Fibroblast of peridontal ligament (primary cell): ENCODE measurements at regions not wholly inside any gene's neighbourhood (a gene's known extent, or its start where the extent isn't known, plus 50 kb on each side); places are given as distances from the start of the nearest gene placed in this dataset.

Experiments used
- DNase-seq: peaks from one replicate; pipeline ENCODE4 v3.0.0-alpha.2; 2010; ENCODE audit errors: extremely low read depth

GRCh38 chr10:111440501-111440900 is 363.7 kb downstream of the ADRA2A start:
- no peak for DNase-seq

DNA sequence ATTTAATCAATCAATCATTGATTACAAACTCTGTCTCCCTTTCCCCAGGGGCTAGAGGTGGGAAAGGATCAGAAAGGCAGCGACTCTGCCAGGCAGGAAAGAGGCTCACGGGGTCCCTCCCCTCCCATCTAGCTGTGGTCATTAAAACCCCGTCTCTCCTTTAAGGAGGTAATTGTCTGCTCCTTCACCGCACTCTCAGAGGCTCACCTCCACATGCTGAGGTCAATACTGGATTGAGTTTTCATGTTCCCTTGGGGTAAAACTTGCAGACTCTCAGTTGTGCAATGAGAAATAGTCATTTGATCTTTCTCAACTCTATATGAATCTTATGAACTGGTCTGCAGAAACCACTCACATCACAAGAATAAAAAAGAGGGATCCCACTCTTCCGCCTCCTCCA is 368.8 kb downstream of the ADRA2A start:
- DNase-seq, result no peak

- no peak for DNase-seq
Observed at GRCh38 chr10:111446966-111447365, 370.1 kb downstream of the ADRA2A start.

DNA sequence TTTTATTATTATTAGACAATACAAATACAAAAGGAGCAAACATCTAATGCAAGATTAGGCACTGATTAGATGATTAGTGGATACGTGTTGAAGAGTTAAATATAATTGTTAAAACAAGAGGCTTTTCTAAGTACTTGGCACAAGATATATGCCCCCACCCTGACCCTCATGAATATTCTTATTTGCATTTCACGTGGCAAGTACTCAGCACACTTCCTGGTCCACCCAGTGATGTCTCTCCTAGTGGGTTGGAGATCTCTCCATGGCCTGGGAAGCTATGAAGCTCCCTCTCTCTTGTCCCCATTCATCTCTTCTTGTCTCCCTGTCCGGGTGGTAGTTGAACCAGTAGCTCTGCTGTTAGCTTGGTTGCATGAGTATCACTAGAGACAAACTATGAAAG is 375.3 kb downstream of the ADRA2A start:
- no peak for DNase-seq

DNA sequence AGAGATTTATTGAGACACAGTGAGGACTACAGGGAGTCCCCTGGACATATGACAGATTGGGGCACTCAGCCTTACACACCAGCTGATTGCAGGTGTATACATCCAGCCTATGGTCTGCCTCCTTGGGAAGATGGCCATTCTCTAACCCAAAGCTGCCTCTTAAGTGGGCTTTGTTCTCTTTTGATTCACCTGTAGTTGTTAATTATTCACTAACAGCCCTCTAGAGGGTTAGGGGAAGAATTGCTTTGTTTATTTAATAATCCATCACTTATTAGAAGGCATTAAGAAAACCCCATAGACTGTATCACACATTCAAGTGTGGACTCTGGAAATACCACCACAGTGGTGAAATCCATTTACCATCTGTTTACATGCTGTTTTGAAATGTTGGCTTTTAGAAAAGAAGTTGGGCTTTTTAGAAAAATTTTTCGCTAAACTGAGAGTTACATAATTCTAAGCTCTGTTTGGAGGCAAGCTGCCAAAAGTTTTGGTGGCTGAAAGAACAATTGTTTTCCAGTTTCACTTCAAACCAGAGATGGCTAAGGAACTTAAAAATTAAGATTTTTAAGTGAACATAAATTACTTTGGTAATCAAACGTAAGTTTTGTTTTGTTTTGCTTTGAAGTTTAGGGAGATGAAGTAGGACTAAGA is 379.1 kb downstream of the ADRA2A start:
- DNase-seq, result no peak

- no peak for DNase-seq
Observed at GRCh38 chr10:111458256-111458655, 381.4 kb downstream of the ADRA2A start.

DNA sequence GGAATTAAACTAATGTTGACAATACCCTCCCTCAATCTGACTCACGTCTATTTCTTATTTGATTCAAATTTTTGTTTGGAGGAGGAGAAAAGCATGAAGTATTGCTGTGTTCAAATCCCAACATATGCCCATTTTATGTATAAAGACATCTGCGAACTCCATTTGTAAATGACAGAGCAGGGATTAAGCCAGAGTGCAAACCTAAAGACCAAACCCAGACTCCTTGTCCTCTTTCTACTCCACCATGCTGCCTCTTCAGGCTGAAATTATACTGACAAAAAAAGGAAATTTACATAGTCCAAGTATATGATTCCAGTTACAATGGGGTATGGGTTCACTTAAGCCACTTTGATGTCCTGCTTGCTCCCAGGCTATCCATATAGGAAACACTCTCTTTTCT is 383.1 kb downstream of the ADRA2A start:
- no peak for DNase-seq

DNA sequence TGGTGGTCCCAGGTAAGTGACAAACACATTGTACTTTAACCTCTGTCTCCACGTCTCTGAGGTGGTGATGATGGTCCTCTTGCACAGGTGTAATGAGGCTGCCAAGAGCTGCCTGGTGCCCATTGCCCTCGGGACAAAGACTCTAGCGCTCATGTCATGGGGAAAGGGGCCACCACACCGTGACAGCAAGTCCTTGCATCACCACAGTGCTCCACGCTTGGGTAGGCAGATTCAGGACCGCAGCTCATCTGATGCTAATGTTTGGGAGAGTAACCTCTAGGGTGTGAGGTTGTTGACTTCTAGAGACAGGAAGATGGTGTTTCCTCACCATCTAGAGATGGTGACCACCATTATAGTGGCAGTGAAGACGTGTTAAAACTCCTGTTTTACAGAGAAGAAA is 395.6 kb downstream of the ADRA2A start:
- DNase-seq, result no peak

GRCh38 chr10:111473361-111473760 is 396.5 kb downstream of the ADRA2A start:
- no peak for DNase-seq

DNA sequence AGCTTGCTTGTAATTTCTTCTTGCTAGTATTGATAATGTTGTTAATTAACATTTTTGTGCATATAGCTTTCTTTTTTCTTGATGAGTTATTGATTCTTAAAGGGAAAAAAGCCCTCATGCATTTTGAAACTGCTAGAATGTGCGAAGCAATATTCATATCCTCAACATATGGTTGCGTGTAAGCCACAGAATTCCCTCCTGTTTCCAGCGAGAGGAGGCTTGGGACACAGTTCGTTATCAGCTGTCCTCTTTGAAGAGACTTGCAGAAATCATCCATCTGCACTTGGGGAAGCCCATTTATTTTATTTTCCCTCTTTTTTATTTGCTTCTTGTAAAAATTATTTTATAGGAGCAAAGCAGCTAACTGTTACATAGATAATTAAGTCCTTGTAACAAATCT is 398.0 kb downstream of the ADRA2A start:
- no peak for DNase-seq

- DNase-seq, result no peak
Observed at GRCh38 chr10:111475720-111476119, 398.9 kb downstream of the ADRA2A start.

DNA sequence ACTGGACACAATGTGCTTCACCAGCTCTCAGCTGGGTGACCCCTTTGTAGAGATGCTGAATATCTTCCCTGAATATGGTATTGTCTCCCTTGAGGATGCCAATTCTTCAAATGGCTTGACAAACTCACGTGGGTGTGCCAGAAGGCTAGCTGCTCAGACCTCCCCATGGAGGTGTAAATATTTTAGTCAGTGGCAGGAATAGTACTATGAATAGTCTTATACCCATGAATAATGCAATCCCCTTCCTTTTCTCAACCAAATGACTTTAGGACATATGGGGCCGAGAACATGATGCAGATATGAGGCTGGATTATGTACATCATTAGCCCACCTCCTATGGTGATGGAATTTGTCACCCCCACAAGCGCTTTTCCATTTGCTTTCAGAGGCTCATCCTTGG is 401.8 kb downstream of the ADRA2A start:
- DNase-seq, result no peak

- no peak for DNase-seq
Observed at GRCh38 chr10:111479966-111480365, 403.1 kb downstream of the ADRA2A start.

DNA sequence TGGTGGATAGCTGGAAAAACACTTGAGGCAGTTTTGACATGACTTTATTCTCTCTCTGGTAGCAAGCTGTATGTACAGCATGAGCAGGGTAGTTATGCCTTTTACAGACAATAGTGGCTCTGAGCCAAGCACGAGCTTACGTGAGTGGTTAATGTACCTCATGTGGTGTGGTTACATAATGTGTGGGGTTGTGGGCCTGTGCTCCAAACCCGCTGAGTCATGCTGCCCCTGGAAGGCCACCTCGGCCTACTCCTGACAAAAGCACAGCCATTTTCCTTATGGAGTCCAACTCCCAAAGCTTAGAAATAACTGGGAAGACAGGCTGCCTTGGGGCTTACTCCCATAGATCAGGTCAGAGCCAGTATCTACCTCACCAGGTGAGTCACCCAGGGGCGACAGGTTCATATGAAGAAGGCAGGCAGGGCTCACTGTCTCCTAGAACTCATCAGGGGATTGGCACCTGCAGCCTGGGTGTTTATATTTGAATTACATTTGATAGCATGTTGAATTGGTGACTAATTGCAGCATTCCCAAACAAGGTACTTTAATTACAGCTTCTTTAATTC is 404.5 kb downstream of the ADRA2A start:
- no peak for DNase-seq

DNA sequence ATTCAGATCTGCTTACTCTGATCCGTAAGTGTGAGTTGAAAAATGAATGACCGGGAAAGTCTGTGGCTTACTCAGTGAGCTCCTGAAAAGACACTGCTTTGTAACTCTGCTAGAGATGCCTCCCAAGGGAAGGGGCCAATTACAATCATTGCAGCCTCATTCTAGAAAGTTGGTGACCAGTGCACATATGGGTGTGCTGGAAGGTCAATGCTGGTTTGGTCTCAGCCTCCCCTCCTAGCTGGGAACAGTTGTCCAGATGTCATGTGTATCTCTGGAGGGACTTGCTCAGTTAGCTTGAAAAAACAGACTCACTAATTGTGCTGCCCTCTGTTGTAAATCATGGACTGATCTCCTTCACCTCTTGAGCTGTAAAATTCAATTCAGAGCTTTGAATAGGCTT is 405.0 kb downstream of the ADRA2A start:
- no peak for DNase-seq

- DNase-seq, result no peak
Observed at GRCh38 chr10:111482621-111483216, 405.9 kb downstream of the ADRA2A start.

DNA sequence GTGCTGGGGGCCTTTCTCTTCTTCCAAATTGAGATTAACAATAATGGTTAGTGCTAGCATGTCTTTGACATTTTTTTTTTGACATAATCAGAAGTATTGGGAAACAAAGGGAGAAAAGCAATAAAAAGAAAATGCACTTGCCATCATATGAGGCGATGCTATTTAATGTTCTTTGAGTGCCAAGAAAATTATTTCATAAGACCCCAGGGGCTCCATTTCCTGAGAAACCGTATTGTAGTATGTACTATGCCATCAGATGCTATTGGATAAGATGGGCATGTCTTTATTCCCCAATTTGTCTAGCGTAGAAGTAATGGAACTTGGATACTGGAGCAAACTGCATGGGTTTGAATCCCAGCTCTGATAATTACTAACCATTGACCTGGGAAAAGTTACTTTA is 408.9 kb downstream of the ADRA2A start:
- DNase-seq, result no peak

GRCh38 chr10:111486346-111486745 is 409.5 kb downstream of the ADRA2A start:
- no peak for DNase-seq

GRCh38 chr10:111488668-111489067 is 411.8 kb downstream of the ADRA2A start:
- no peak for DNase-seq

- no peak for DNase-seq
Observed at GRCh38 chr10:111491154-111491553, 414.3 kb downstream of the ADRA2A start.

- DNase-seq, result no peak
Observed at GRCh38 chr10:111493024-111493625, 416.3 kb downstream of the ADRA2A start.

GRCh38 chr10:111498560-111498959 is 421.7 kb downstream of the ADRA2A start:
- DNase-seq, result no peak

DNA sequence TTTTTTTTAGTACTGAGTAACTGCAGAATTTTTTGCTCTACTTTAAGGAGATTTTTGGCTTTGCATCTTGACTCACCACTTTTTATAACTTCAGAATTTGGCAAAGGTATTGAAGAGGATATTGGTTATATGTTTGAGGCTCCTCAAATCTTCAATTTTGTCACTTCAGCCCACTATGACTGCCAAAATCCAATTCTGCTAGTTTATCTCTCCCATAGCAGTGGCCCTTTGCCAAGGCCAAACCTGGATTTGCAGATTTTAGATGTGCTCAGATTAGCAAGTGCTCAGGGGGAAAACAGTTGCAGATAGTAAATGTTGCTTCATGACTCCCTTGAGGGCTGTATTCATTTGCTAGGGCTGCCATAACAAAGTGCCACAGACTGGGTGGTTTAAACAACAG is 427.5 kb downstream of the ADRA2A start:
- DNase-seq, result no peak
